ENCODE measurements at regions not wholly inside any gene's neighbourhood (a gene's known extent, or its start where the extent isn't known, plus 50 kb on each side); places are given as distances from the start of the nearest gene placed in this dataset.

DNA sequence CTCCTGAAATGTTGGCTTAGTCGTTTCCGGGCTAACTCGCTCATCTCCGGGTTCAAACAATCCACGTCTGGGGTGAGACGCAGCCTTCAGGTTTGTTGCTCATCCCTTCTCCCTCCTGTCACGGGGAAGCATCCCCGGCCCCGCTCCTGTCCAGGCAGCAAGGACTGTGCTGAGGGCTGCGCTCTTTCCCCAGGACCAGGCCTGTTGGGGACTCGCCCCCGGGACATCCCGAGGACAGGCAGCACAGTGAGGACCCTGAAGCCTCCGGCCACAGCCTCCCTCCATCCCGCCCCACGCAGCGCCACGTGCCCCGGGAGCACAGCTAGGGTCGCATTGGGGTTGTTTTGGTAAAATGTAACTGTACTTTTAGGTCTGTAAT is 252.0 kb downstream of the BRD1 start:
- TF ChIP-seq TCF7L2 (IDR thresholded peaks at IDR 0.05; ENCODE audit: low read depth, low read length): no peak
- TF ChIP-seq, protein P1, sequence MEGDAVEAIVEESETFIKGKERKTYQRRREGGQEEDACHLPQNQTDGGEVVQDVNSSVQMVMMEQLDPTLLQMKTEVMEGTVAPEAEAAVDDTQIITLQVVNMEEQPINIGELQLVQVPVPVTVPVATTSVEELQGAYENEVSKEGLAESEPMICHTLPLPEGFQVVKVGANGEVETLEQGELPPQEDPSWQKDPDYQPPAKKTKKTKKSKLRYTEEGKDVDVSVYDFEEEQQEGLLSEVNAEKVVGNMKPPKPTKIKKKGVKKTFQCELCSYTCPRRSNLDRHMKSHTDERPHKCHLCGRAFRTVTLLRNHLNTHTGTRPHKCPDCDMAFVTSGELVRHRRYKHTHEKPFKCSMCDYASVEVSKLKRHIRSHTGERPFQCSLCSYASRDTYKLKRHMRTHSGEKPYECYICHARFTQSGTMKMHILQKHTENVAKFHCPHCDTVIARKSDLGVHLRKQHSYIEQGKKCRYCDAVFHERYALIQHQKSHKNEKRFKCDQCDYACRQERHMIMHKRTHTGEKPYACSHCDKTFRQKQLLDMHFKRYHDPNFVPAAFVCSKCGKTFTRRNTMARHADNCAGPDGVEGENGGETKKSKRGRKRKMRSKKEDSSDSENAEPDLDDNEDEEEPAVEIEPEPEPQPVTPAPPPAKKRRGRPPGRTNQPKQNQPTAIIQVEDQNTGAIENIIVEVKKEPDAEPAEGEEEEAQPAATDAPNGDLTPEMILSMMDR (IDR thresholded peaks at IDR 0.05): no peak
- TF ChIP-seq POLR2AphosphoS5 (IDR thresholded peaks at IDR 0.05; ENCODE audit: low read depth, low read length): no peak

Measured in Panc1 (cell line).